CD14-positive monocyte (primary cell): ENCODE measurements at regions not wholly inside any gene's neighbourhood (a gene's known extent, or its start where the extent isn't known, plus 50 kb on each side); places are given as distances from the start of the nearest gene placed in this dataset.

Experiments
- DNase-seq, 3 donors: peaks; one replicate each; pipeline ENCODE4 v3.0.0-alpha.2; 2011 to 2022
- H2AFZ ChIP-seq: 2 replicates; pipeline ENCODE4 v1.6.0; 2012; ENCODE audit warnings: mild to moderate bottlenecking, low read depth, low read length, inconsistent platforms; ENCODE audit not compliant: insufficient read depth, poor library complexity, severe bottlenecking
- H3K27ac ChIP-seq, 2 donors: 1 replicate in 1 of 2; 2 replicates in 1 of 2; pipeline ENCODE4 v1.5.1; 2012 to 2013; ENCODE audit warnings: low read length in 2 of 2, control low read depth in 1 of 2, inconsistent platforms in 1 of 2, low read depth in 1 of 2, mild to moderate bottlenecking in 1 of 2
- H3K27me3 ChIP-seq, 2 donors: one replicate each; pipeline versions ENCODE4 v1.6.0 to v1.6.1; 2011 to 2013; ENCODE audit warnings: low read length in 2 of 2; ENCODE audit not compliant: control insufficient read depth in 2 of 2, insufficient read depth in 2 of 2
- H3K36me3 ChIP-seq, 2 donors: replicated peaks in 1 of 2; 1 replicate in 1 of 2; 2 replicates in 1 of 2; pipeline versions ENCODE4 v1.5.1 to v1.6.1; 2012 to 2013; ENCODE audit warnings: low read length in 2 of 2, control low read depth in 1 of 2, inconsistent platforms in 1 of 2, mild to moderate bottlenecking in 1 of 2; ENCODE audit not compliant: insufficient read depth in 2 of 2, control insufficient read depth in 1 of 2
- H3K4me1 ChIP-seq, 2 donors: 1 replicate in 1 of 2; 2 replicates in 1 of 2; pipeline versions ENCODE4 v1.5.1 to v1.6.1; 2012 to 2013; ENCODE audit warnings: low read length in 2 of 2, control low read depth in 1 of 2, inconsistent platforms in 1 of 2, mild to moderate bottlenecking in 1 of 2, moderate library complexity in 1 of 2; ENCODE audit not compliant: insufficient read depth in 2 of 2, control insufficient read depth in 1 of 2
- H3K4me2 ChIP-seq: replicated peaks from 2 replicates; pipeline ENCODE3; 2012; ENCODE audit warnings: low read length, moderate library complexity, mild to moderate bottlenecking; ENCODE audit not compliant: poor library complexity, severe bottlenecking; ENCODE audit errors: extremely low read depth
- H3K4me3 ChIP-seq, 3 experiments: fragments of 200-600 bp in 1 of 3; sonication (generic) in 1 of 3; replicated peaks in 1 of 3; 1 replicate in 2 of 3; 2 replicates in 1 of 3; pipeline ENCODE4 v1.5.1; 2011 to 2013; ENCODE audit warnings: low read length in 3 of 3, mild to moderate bottlenecking in 3 of 3, control low read depth in 2 of 3, low read depth in 2 of 3, inconsistent platforms in 1 of 3, moderate library complexity in 1 of 3
- H3K79me2 ChIP-seq: 2 replicates; pipeline ENCODE4 v1.6.0; 2012; ENCODE audit warnings: mild to moderate bottlenecking, control low read depth, inconsistent platforms, low read length, moderate library complexity; ENCODE audit not compliant: insufficient read depth
- H3K9ac ChIP-seq: 2 replicates; pipeline ENCODE4 v1.6.0; 2017; ENCODE audit warnings: low read length, mild to moderate bottlenecking; ENCODE audit not compliant: insufficient read depth, poor library complexity, severe bottlenecking
- H3K9me3 ChIP-seq, 2 donors: replicated peaks in 1 of 2; 1 replicate in 1 of 2; 2 replicates in 1 of 2; pipeline versions ENCODE4 v1.5.1 to v1.6.1; 2012 to 2013; ENCODE audit warnings: low read length in 2 of 2, control low read depth in 1 of 2; ENCODE audit not compliant: control insufficient read depth in 1 of 2, insufficient read depth in 1 of 2
- H4K20me1 ChIP-seq: 2 replicates; pipeline ENCODE4 v1.6.0; 2012; ENCODE audit warnings: mild to moderate bottlenecking, low read length, control low read depth, moderate library complexity; ENCODE audit not compliant: insufficient read depth
- H3K27ac Mint-ChIP-seq, 7 donors: one replicate each; pipeline ENCODE4 v1.8.0; 2020; ENCODE audit warnings: mild to moderate bottlenecking in 7 of 7, mixed read lengths in 7 of 7, moderate library complexity in 6 of 7, inconsistent platforms in 2 of 7
- H3K27me3 Mint-ChIP-seq, 3 donors: one replicate each; pipeline ENCODE4 v1.8.0; 2021 to 2022; ENCODE audit warnings: low read depth in 3 of 3, mild to moderate bottlenecking in 3 of 3, mixed read lengths in 3 of 3, moderate library complexity in 3 of 3, inconsistent platforms in 1 of 3
- H3K36me3 Mint-ChIP-seq, 2 donors: one replicate each; pipeline ENCODE4 v1.8.0; 2020; ENCODE audit warnings: mixed read lengths in 2 of 2, inconsistent platforms in 1 of 2, mild to moderate bottlenecking in 1 of 2
- H3K4me1 Mint-ChIP-seq: one replicate; pipeline ENCODE4 v1.8.0; 2020; ENCODE audit warnings: mild to moderate bottlenecking, mixed read lengths
- H3K4me3 Mint-ChIP-seq, 2 donors: one replicate each; pipeline ENCODE4 v1.8.0; 2020; ENCODE audit warnings: mild to moderate bottlenecking in 2 of 2, mixed read lengths in 2 of 2, moderate library complexity in 1 of 2
- H3K9me3 Mint-ChIP-seq, 7 donors: one replicate each; pipeline ENCODE4 v1.8.0; 2020 to 2022; ENCODE audit warnings: mixed read lengths in 7 of 7, mild to moderate bottlenecking in 6 of 7, moderate library complexity in 6 of 7, inconsistent platforms in 2 of 7
- CTCF ChIP-seq: fragments of 200-600 bp; IDR thresholded peaks from one replicate; pipeline ENCODE4 v1.8.0; 2022; ENCODE audit warnings: antibody characterized with exemption, mild to moderate bottlenecking
- WGBS: methylation state at CpG from one replicate; pipeline ENCODE4 v1.1.5; 2013; ENCODE audit warnings: missing lambda C conversion rate; ENCODE audit not compliant: insufficient coverage; 5-methylcytosine and 5-hydroxymethylcytosine counted together
- intact Hi-C, 2 donors: fragments of 100-400 bp; cut with micrococcal nuclease; formaldehyde crosslinking; loops; one replicate each; pipeline versions ENCODE4 v1.15.0 to v1.15.1; 2023

- no peak overlapping the region for H3K9ac ChIP-seq
- H3K27me3 ChIP-seq = no peaks in the 10 kb centered on the region
- no peak overlapping the region for H3K4me3 ChIP-seq
- intact Hi-C loops = no loop called here
- no peak overlapping the region for H3K27ac ChIP-seq
- WGBS = no CpG with 5 or more reads among the region's 2 CpGs
- peaks cover 2 to 13% (median 8%) of the 10 kb centered on the region in 7 donors for H3K9me3 Mint-ChIP-seq
- no peaks in the 10 kb centered on the region for H3K4me1 Mint-ChIP-seq
- no peaks in the 10 kb centered on the region for H3K79me2 ChIP-seq
- no peak for DNase-seq
- no peaks in the 10 kb centered on the region for H4K20me1 ChIP-seq
- H3K9me3 ChIP-seq = peaks cover 8 to 9% of the 10 kb centered on the region in 2 donors
- H3K27me3 Mint-ChIP-seq = peaks cover 0 to 1% (median 0%) of the 10 kb centered on the region in 3 donors
- no peak for TF ChIP-seq CTCF
- H3K4me3 Mint-ChIP-seq = no peak overlapping the region
- no peaks in the 10 kb centered on the region for H3K36me3 ChIP-seq
- no peak overlapping the region for H3K4me2 ChIP-seq
- H3K27ac Mint-ChIP-seq = no peak overlapping the region
- no peaks in the 10 kb centered on the region for H3K4me1 ChIP-seq
- no peak overlapping the region for H2AFZ ChIP-seq
- H3K36me3 Mint-ChIP-seq = no peaks in the 10 kb centered on the region
These were observed 160.5 kb downstream of the HS3ST1 start for GRCh38 chr4:11268149-11268548.

- no peak overlapping the region for H3K4me2 ChIP-seq
- H3K27me3 Mint-ChIP-seq = peaks cover 0 to 2% (median 1%) of the 10 kb centered on the region in 3 donors
- H3K36me3 Mint-ChIP-seq = no peaks in the 10 kb centered on the region
These were observed 163.9 kb downstream of the HS3ST1 start for GRCh38 chr4:11264841-11265240.

More at GRCh38 chr4:11264841-11265240, 163.9 kb downstream of the HS3ST1 start:
- Histone ChIP-seq H3K27me3 (no peaks in the 10 kb centered on the region), H3K36me3 (no peaks in the 10 kb centered on the region), H3K9me3 (peaks cover 8 to 12% of the 10 kb centered on the region in 2 donors), H3K79me2 (no peaks in the 10 kb centered on the region), H3K27ac (no peak overlapping the region), H2AFZ (no peak overlapping the region), H3K9ac (no peak overlapping the region), H3K4me3 (no peak overlapping the region), H4K20me1 (no peaks in the 10 kb centered on the region), H3K4me1 (no peaks in the 10 kb centered on the region)
- intact Hi-C loops = no loop called here
- no peak overlapping the region for H3K27ac Mint-ChIP-seq
- 78% methylated on average over 1 of the region's 1 CpG for WGBS
- no peaks in the 10 kb centered on the region for H3K4me1 Mint-ChIP-seq
- TF ChIP-seq CTCF = no peak
- DNase-seq = no peak
- peaks cover 4 to 17% (median 10%) of the 10 kb centered on the region in 7 donors for H3K9me3 Mint-ChIP-seq
- H3K4me3 Mint-ChIP-seq = no peak overlapping the region
